Stimulated activated CD4-positive, alpha-beta T cell treated with anti-CD3 and anti-CD28 coated beads, TNF-alpha, amount 100 ng/mL, for 24 hours (primary cell): ENCODE measurements at regions not wholly inside any gene's neighbourhood (a gene's known extent, or its start where the extent isn't known, plus 50 kb on each side); places are given as distances from the start of the nearest gene placed in this dataset.

Experiments used
- DNase-seq, 3 experiments: peaks; one replicate each; pipeline ENCODE4 v3.0.0-alpha.2; 2020; ENCODE audit warnings: low read depth in 3 of 3

DNA sequence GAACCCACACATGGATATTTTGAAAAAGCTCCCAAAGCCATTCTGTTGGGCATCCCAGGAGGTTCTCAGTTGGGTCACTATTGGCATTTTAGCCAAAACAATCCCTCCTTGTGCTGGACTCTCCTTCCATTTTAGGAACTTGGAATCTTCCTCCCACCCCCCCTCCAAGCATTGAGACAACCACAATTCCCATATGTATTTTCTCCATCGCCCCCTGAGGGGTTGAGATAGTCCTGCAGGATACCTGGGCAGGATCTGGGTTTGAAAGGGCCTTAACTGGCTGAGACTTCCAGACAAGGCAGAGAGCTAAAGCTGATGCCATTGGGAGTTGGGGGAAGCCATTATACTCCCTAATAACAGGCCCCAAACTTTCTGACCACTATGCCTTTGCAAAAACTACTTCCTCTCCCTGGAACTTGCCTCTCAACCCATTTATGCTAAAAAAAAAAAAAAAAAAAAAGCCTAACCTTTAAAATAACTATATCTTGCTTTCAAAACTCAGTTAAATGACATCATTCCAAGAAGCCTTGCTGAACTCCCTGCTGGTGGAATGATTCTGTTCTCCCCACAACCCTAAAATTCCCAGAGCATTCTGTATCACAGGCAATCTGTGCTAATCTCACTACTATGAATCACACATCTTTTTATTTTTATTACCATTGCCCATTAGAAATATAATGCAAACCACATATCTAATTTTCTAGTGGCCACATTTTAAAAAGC lies 77.5 kb upstream of the PDE1C start:
- DNase-seq, result no peak

DNA sequence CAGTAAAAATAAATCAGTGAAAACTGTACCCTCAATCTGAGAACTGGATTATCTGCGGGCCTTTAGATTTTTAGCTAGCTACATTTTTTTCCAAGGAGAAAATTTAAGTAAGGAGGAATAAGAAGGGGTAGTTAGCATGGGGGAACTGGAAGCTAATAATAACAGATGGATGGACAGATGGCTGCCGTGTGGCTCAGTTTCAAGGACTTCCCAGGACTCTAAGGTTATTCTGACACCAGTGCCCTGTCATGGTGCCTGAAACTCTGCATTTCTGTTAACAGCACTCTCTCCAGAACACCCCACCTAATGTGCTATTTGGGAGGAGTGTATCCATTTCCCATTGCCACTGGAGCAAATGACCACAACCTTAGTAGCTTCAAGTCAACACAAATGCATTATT lies 75.7 kb upstream of the PDE1C start:
- DNase-seq, result no peak

DNA sequence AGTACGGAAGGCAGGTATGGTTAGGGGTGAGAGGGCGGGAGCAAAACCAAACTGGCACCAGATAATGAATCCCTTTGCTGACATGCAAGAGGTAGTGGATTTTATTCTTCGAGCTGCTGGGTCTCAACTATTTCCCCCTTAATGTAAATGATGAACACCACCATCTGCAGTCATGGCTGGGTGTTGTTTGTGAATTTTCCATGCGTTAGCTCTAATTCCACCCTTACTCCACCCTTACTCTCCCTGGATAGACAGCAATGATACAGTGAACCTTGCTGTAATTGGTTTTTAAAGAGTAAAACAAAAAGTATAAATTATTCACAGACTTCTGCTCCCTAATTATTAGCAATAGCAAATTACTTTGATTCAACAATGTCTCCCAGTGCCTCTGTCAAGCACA lies 74.5 kb upstream of the PDE1C start:
- DNase-seq, result no peak

GRCh38 chr7:32143301-32143700 lies 73.1 kb upstream of the PDE1C start:
- no peak for DNase-seq

DNA sequence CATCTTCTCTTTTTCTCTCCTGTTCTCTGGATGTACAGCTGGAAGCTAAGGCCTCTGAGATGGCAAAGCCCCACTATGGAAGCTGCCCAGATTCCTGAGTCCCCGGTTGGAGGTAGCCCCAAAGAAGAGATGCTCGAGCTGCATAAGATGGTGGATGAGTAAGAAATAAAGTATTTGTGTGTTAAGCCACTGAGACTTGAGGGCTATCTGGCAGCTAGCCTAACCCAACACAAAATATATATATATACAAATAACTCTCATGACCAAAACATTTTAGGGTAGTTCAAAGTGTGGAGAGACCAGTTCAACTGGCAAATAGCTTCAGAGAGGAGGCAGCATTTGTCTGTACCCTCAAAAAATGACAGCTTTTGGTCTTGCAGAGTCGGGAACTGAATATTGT lies 72.4 kb upstream of the PDE1C start:
- DNase-seq, result no peak

DNA sequence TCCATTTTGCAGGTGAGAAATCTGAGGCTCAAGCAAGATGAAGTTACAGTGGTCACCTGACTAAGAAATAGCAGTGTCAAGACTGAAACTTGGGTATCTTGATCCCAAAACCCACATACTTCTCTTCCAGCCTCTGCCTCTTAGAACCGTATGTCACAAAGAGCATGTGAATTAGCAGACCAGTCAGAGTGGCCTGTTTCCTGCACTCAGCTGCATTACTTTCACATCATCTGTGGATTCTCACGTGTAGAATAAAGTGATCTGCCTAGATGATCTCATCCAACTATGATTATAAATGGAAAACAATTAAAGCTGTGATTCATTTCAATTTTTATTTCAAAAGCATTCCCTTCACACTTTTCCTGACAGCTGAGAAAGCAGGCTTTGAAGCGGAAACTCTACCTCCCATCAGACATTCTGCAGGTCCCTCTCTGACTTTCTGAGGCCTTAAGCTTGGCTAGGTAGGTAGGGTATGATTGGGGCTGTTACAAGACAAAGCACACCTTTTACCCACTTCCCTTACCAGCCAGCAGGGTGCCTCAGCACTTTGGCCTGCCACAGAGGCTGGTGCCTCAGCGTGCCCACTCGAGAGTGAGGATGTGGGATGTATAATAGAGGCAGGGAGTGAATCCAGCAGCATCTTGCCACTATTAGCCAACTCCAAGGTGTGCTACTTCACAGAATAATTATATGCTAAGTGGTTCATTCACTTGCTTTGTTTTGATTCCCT lies 70.2 kb upstream of the PDE1C start:
- DNase-seq, result no peak

GRCh38 chr7:32137059-32137458 lies 66.9 kb upstream of the PDE1C start:
- DNase-seq, result no peak

GRCh38 chr7:32131091-32131490 lies 60.9 kb upstream of the PDE1C start:
- DNase-seq, result no peak

DNA sequence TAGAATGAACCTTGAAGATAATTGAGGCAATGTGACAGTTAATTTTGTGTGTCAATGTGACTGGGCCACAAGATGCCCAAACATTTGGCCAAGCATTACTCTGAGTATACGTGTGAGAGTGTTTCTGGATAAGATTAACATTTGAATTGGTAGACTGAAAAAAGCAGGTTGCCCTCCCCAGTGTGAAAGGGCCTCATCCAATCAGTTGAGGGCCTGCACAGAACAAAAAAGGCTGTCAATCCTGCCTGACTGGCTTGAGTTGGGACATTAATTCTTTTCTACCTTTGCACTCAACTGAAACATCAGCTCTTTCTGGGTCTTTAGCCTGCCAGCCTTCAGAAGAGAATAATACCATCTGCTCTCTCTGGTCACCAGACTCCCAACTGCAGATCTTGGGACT lies 56.6 kb upstream of the PDE1C start:
- no peak for DNase-seq
